Pulmonary artery endothelial cell (primary cell): ENCODE measurements at regions not wholly inside any gene's neighbourhood (a gene's known extent, or its start where the extent isn't known, plus 50 kb on each side); places are given as distances from the start of the nearest gene placed in this dataset.

ENCODE experiments used
- DNase-seq: peaks from one replicate; pipeline ENCODE4 v3.0.0-alpha.2; 2011; ENCODE audit warnings: low read depth, low spot score

DNA sequence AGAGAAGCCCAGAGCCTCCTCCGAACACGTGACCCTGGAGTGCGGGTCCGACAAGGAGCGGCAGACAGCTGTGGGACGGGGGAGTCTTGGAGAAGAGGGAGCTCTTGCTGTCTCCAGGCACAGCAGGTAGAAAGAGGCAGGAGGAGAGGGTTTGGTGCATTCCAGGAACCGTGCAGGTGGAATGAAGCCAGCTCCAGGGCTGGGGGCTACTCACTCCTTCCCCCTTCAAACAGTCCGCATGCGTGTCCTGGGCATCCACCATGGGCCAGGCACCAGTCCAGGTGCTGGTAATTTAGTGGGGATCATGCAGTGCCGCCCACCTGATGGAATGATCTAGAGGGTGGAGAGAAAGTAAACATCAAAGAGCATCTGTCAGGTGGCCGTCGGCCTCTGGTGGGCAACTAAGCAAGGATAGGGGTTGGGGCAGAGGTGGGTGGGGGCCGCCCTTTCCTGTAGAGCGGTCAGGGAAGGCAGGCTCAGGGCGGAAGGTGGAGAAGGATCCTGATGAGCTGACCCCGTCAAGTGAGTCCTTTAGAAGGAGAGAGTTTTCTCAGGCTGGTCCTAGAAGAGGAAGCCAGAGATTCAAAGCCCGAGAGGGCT, 850.0 kb downstream of the TBC1D22A start:
- DNase-seq, result no peak

GRCh38 chr22:47610764-47611163, 848.3 kb downstream of the TBC1D22A start:
- DNase-seq, result no peak

DNA sequence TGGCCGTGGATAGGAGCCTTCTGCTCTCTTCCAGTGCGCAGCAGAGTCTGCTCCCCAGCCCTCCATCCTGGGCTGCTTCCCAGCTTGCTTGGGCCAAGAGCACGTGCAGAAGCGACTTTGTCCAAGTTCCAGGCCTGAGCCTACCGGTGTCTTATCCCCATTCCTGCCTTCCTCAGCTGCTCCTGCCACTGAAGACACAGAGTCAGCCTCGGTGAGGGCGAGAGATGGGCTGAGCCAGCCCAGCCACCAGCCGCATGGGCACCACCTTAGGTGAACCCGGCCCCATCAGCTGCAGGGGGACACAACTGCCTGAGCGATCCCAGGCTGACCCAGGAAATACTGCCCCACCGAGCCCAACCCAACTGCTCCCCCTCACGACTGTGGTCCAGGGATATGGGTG, 847.8 kb downstream of the TBC1D22A start:
- DNase-seq, result no peak

DNA sequence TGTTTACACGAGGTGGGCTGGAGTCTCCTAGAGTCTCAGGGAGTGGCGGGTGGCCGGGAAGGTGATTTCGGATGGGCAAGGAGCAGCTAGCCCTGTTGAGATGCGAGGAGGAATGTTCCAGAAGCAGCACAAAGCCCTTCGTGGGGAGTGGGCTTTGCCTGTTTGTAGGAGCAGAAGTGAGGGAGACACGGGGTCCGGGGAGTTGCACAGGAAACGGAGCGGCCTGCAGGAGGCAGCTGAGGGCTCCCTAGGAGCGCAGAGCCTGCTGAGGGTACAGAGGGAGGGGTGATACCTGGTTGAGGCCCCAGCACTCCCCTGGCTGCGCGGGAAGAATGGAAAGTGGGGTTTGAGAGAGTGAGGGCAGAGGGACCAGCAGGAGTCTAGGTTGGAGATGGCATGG, 847.2 kb downstream of the TBC1D22A start:
- no peak for DNase-seq

DNA sequence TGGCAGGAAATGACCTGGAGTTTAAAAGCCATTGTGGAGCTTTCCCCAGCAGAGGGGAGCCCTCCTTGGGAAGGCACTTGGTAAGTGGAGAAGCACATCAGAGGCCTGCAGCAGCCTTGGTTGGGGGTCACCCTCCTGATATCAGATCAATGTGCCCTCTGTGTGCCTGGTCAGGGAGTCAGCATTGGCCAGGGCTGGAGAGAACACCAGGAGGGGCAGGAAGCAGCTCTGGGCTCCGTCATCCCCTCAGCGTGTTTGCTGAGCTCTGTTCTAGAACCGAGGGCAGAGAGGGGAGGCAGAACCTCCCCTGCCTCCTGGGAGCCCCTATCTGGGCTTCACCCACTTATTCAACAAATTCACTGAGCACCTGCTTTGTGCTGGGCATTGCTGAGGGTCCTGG, 846.0 kb downstream of the TBC1D22A start:
- no peak for DNase-seq

DNA sequence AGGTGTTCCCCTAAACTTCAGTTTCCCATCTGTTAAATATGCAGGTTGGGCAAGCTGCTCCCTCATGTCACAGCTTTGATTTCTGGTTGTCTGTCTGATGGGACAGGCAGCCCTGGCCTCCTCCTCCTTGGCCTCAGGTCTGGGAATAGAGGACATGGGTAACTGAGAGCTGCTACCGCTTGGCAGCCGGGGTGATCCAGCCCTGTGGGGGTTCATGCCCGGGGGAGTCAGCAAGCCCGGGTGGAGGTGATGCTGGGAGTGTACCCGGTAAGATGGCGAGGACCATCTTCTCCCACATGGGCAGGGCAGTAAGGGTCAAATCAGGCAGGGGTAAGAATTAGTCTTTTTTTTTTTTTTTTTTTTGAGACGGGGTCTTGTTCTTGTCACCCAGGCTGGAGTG, 845.0 kb downstream of the TBC1D22A start:
- DNase-seq, result no peak

DNA sequence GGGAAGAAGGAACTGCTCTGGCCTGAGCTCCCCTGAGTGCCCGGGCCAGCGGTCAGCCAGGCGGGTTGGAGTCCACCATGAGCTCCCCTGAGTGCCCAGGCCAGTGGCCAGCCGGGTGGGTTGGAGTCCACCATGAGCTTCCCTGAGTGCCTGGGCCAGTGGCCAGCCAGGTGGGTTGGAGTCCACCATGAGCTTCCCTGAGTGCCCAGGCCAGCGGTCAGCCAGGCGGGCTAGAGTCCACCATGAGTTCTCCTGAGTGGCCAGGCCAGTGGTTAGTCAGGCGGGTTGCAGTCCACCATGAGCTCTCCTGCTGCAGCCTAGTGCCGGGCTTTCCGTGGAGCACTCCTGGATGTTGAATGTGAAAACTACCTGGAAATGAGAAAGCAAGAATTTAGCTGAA, 844.0 kb downstream of the TBC1D22A start:
- no peak for DNase-seq

DNA sequence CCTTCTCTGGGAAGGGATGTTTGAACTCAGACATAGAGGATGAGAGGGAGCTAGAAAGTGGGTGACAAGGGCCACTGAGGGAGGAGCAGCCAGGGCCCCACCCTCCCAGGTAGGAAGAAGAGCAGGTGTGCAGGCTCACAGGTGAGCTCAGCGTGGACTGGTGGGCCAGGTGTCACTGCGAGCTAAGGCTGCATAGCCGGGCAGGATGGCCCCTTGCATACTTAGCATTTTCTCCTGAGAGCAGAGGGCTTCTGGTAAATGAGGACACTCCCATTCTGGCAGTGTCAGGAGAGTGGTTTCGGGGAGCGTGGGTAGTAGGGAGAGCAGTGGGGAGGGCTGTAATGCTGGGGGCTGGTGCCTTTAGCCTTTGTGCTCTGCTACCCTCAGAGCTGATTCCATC, 843.4 kb downstream of the TBC1D22A start:
- DNase-seq, result no peak

DNA sequence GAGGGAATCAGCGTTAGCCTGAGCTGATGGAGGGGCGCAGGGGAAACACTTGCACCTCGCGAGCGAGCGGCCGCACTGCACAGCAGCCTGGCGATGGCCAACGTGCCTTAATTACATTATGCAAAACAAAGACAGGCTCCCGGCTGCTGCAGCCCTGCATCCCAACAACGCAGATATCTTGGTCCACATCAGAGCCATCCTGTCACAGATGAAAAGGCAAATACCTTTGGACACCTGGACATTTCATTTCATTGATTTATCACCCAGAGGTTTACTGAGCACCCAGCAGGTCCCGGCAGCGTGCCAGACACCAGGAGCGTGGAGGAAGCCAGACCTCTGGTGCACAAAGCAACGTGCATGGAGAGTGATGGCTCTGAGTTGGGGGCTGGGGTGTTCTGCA, 843.0 kb downstream of the TBC1D22A start:
- DNase-seq, result no peak

DNA sequence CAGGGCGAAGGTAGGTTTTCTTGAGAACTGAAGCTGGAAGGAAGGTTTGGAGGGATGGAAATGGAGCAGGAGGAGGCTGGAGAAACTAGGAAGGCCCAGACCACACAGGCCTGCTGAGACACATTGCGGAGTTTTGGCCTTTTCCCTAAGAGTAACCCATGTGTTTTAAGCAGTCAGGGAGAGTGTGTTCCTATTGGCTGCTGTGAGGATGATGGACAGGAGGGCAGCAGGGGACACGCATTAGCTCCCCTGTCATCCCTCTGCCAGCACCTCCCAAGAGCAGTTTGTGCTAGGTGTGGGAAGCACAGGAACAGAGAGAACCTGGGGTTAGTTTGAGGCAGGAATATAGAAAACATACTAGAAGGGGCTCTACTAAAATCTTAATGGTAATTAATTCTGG, 842.1 kb downstream of the TBC1D22A start:
- DNase-seq, result no peak

DNA sequence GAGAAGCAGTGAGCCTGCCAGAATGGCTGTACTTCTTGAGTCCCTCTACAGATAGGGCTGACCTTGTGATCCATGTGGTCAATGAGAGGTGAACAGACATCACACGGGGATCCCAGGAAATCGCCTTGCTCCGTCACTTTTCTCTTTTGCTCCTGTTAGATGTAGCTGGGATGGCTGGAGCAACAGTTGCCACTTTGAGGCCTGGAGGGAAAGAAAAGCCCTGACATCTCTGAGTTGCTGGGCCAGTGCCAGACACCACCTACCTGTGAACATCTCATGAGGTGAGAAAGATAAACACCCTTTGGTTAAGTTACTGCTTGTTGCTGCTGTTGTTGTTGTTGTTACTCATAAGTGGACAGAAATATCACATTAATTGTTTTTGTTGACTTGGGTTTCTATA, 840.3 kb downstream of the TBC1D22A start:
- no peak for DNase-seq

DNA sequence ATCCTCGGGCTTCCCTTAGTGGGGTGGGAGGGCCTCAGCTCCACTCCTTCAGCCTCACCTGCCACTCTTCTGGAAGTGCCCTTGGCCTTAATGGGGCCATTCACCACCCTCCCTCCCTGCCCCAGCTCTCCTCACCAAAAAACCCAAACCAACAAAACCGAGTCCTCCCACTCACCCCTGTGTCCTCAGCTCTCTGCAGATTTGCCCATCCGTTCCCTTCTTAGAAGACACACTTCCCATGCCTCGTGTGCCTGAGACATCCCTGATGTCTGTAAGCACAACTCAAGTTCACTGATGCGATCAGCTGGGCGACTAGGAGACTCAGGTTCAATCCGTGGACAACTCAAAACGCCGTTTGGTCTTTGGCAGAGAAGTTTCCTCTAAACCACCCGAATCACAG, 839.2 kb downstream of the TBC1D22A start:
- DNase-seq, result no peak

DNA sequence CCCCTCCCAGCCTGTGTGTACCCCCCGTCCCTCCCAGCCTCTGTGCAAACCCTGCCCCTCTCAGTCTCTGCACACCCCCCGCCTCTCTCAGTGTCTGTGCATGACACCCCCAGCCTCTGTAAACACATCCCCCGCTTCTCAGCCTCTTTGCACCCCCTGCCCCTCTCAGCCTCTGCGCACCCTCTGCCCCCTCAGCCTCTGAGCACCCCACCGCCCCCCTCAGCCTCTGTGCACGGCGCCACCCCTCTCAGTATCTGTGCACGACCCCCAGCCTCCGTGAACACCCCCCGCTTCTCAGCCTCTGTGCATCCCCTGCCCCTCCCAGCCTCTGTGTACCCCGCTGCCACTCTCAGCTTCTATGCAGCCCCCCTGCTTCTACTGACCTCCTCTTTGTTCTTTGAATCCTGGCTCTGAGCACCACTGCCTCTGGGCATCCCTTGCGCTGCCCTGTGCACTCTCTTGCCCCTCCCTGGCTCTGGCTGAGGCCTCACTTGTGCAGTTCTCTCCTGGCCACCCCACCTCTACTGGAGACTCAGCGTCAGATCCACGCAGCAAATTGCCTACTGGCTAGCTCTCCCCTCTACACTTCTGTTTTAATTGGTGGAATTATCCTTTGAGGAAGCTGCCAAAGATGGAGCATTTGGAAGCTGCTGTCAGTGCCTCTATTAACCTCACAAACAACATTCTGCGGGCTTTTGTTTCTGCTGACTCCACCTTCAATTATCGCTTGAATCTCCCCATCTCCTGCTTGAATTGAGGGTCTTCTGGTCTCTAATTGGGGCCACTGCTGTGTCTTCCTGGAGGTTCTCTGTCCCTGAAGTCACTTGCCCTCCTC, 838.6 kb downstream of the TBC1D22A start:
- DNase-seq, result no peak

DNA sequence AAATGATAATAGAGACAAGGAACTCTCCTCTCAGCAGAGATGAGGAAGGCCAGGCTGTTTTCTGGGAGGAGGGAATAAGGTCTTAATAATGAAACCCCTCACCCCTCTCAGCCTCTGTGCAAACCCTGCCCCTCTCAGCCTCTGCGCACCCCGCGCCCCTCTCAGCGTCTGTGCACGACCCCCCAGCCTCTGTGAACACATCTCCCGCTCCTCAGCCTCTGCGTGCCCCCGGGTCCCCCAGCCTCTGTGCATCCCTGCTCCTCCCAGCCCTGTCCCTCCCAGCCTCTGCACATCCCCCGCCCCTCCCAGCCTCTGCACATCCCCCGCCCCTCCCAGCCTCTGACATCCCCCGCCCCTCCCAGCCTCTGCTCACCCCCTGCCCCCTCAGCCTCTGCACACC, 837.8 kb downstream of the TBC1D22A start:
- DNase-seq, result no peak

- DNase-seq, result no peak
Measured at GRCh38 chr22:47599753-47600152, 837.3 kb downstream of the TBC1D22A start.

GRCh38 chr22:47598864-47599263, 836.4 kb downstream of the TBC1D22A start:
- DNase-seq, result no peak

- DNase-seq, result no peak
Measured at GRCh38 chr22:47597041-47597440, 834.6 kb downstream of the TBC1D22A start.

GRCh38 chr22:47596176-47596690, 833.8 kb downstream of the TBC1D22A start:
- DNase-seq, result no peak

GRCh38 chr22:47594836-47595521, 832.5 kb downstream of the TBC1D22A start:
- no peak for DNase-seq

DNA sequence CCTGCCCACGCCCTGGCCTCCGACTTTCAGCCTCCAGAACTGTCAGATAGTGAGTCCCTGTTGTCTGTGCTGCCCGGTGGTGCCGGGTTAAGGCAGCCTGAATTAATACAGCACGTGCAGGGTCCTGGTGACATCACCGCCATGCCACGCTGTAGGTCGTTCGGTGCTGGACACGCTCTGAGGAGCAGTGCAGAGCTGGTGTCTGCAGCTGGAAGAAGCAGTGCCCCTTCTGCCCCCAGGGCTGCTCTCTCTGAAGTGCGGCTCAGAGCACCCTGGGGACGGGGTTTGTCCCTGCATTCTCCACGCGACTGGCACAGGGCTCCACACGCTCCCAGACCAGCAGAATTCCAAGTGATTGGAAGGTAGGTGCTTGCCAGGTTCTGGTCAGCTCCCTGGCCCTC, 831.5 kb downstream of the TBC1D22A start:
- no peak for DNase-seq

- no peak for DNase-seq
Measured at GRCh38 chr22:47593291-47593690, 830.8 kb downstream of the TBC1D22A start.

DNA sequence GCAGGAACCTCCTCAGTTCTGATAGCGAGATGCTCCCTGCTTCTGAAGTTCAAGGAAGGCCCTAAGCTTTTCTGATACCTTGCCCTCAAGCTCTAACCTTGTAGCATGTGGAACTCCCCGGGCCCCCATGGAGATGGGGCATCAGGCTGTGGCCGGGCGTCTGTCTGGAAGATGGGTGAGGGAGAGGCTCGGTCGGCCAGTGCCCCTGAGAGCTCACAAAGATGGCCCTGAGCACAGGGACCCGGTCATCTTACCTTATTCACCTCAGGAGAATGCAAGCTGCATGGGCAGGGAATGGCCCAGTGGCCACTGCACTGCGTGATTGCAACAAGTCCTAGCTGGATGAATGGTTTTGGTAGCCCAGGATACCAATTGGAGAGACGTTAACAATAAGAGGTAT, 830.3 kb downstream of the TBC1D22A start:
- DNase-seq, result no peak
